OCI-LY1 (cell line): ENCODE measurements at regions not wholly inside any gene's neighbourhood (a gene's known extent, or its start where the extent isn't known, plus 50 kb on each side); places are given as distances from the start of the nearest gene placed in this dataset.

Source experiments
- EZH2 ChIP-seq: fragments of 200-600 bp; sonication (generic), shearing (Covaris generic); IDR thresholded peaks from 2 replicates; pipeline ENCODE4 v1.8.0; 2017; ENCODE audit warnings: borderline replicate concordance, mixed run types, mild to moderate bottlenecking, antibody characterized with exemption, low read length, moderate library complexity, mixed read lengths
- TF ChIP-seq, protein P1 (sequence below): fragments of 200-600 bp; sonication (generic), shearing (Covaris generic); IDR thresholded peaks from 2 replicates; pipeline ENCODE4 v1.5.1; 2017; ENCODE audit warnings: mild to moderate bottlenecking, antibody characterized with exemption, low read length, moderate library complexity, mixed read lengths

DNA sequence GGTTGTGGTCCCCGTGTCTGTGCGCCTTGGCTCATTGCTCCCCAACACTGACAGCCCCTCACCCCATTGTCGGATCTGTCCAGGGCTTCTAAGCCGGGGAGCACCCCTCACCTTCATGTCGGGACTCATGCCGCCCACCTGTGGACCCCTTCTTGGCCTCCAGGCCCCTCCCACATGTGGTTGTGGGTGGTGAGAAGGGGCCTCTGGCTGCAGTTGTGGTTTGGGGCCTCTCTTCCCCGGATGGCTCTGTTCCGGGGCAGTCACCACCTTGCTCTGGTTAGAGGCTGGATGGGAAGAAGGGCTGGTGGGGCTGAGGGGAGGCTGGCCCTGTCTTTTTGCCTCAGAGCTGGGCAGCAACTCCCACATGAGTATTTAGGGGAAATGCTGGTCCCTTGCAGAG, 158.6 kb upstream of the C1orf174 start:
- TF ChIP-seq, protein P1, sequence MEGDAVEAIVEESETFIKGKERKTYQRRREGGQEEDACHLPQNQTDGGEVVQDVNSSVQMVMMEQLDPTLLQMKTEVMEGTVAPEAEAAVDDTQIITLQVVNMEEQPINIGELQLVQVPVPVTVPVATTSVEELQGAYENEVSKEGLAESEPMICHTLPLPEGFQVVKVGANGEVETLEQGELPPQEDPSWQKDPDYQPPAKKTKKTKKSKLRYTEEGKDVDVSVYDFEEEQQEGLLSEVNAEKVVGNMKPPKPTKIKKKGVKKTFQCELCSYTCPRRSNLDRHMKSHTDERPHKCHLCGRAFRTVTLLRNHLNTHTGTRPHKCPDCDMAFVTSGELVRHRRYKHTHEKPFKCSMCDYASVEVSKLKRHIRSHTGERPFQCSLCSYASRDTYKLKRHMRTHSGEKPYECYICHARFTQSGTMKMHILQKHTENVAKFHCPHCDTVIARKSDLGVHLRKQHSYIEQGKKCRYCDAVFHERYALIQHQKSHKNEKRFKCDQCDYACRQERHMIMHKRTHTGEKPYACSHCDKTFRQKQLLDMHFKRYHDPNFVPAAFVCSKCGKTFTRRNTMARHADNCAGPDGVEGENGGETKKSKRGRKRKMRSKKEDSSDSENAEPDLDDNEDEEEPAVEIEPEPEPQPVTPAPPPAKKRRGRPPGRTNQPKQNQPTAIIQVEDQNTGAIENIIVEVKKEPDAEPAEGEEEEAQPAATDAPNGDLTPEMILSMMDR: no peak
- no peak for TF ChIP-seq EZH2
